ENCODE measurements at regions not wholly inside any gene's neighbourhood (a gene's known extent, or its start where the extent isn't known, plus 50 kb on each side); places are given as distances from the start of the nearest gene placed in this dataset.

DNA sequence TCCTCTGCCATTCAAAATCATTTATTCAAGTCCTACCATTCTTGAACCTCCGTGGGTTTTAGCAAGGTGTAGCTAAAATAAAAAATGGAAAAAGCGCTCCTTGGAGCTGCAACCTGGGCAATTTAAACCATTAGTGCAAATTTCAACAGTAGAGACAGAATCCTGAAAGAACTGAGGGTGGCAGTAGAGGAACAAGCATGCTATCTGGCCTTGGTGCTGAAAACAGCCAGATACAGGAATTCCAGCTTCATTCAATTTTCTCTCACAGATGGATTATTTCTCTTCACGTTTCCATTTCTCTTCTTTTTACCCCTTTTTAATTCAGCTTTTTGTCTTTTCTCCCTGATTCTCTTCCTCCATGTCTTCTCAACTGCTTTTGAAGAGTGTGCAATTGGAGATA, 77.7 kb downstream of the OTUD1 start:
- no peak for TF ChIP-seq CTCF (tag by site-specific recombination; IDR thresholded peaks at IDR 0.05)
- TF ChIP-seq MEIS1 (CRISPR knock-in tag; IDR thresholded peaks at IDR 0.05; ENCODE audit: borderline replicate concordance), result no peak
- no peak for TF ChIP-seq ZBTB7A (tag by site-specific recombination; IDR thresholded peaks at IDR 0.05; ENCODE audit: low read depth)
- no peak for TF ChIP-seq HOXA7 (CRISPR knock-in tag; IDR thresholded peaks at IDR 0.05; ENCODE audit: borderline replicate concordance)
- TF ChIP-seq, protein P1, sequence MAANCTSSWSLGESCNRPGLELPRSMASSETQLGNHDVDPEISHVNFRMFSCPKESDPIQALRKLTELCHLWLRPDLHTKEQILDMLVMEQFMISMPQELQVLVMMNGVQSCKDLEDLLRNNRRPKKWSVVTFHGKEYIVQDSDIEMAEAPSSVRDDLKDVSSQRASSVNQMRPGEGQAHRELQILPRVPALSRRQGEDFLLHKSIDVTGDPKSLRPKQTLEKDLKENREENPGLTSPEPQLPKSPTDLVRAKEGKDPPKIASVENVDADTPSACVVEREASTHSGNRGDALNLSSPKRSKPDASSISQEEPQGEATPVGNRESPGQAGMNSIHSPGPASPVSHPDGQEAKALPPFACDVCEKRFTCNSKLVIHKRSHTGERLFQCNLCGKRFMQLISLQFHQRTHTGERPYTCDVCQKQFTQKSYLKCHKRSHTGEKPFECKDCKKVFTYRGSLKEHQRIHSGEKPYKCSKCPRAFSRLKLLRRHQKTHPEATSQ (tag by site-specific recombination; IDR thresholded peaks at IDR 0.05), result no peak
- TF ChIP-seq, protein P2, sequence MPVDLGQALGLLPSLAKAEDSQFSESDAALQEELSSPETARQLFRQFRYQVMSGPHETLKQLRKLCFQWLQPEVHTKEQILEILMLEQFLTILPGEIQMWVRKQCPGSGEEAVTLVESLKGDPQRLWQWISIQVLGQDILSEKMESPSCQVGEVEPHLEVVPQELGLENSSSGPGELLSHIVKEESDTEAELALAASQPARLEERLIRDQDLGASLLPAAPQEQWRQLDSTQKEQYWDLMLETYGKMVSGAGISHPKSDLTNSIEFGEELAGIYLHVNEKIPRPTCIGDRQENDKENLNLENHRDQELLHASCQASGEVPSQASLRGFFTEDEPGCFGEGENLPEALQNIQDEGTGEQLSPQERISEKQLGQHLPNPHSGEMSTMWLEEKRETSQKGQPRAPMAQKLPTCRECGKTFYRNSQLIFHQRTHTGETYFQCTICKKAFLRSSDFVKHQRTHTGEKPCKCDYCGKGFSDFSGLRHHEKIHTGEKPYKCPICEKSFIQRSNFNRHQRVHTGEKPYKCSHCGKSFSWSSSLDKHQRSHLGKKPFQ (tag by site-specific recombination; IDR thresholded peaks at IDR 0.05), result no peak

All from HEK293 (cell line).